ENCODE measurements at regions not wholly inside any gene's neighbourhood (a gene's known extent, or its start where the extent isn't known, plus 50 kb on each side); places are given as distances from the start of the nearest gene placed in this dataset.

- Histone ChIP-seq H3K4me3 (peak overlapping the region; percentile 14 to 37 (median 19)), H3K27ac (peak overlapping the region in 4 of 5 donors; percentile 1 to 63 (median 26))
- 4 to 37% (median 10%) methylated on average over 24 of the region's 24 CpGs for WGBS, 5 donors
These were observed 123.0 kb upstream of the FZD8 start for GRCh38 chr10:35765066-35765527.

GRCh38 chr10:35762311-35763030, 120.4 kb upstream of the FZD8 start:
- Histone ChIP-seq H3K36me3 (no peaks in the 10 kb centered on the region), H3K4me3 (no peak overlapping the region), H3K9me3 (peaks cover 0 to 6% (median 4%) of the 10 kb centered on the region in 4 donors), H3K27ac (no peak overlapping the region), H3K4me1 (peaks cover 0 to 5% (median 0%) of the 10 kb centered on the region in 4 donors), H3K27me3 (no peaks in the 10 kb centered on the region)
- 75 to 92% (median 83%) methylated on average over 6 of the region's 6 CpGs for WGBS, 5 donors
- DNase-seq, result no peak
- intact Hi-C loops (cut with DNase I; ENCODE audit: low total_unique reads), result no loop called here
- TF ChIP-seq EP300 (IDR thresholded peaks at IDR 0.05) (no peak), POLR2A (IDR thresholded peaks at IDR 0.05) (no peak), POLR2AphosphoS5 (IDR thresholded peaks at IDR 0.05) (no peak), CTCF (IDR thresholded peaks at IDR 0.05) (no peak)

More at GRCh38 chr10:35765066-35765527, 123.0 kb upstream of the FZD8 start:
- peak; percentile 36 to 62 for DNase-seq
- Histone ChIP-seq H3K4me1 (peaks cover 0 to 5% (median 0%) of the 10 kb centered on the region in 4 donors), H3K27me3 (no peaks in the 10 kb centered on the region), H3K9me3 (no peaks in the 10 kb centered on the region), H3K36me3 (no peaks in the 10 kb centered on the region)
- intact Hi-C loops (cut with DNase I; ENCODE audit: low total_unique reads), result no loop called here
- no peak for TF ChIP-seq POLR2AphosphoS5 (IDR thresholded peaks at IDR 0.05)
- TF ChIP-seq POLR2A (IDR thresholded peaks at IDR 0.05), result no peak
- no peak for TF ChIP-seq EP300 (IDR thresholded peaks at IDR 0.05)
- no peak for TF ChIP-seq CTCF (IDR thresholded peaks at IDR 0.05)

- Histone ChIP-seq H3K9me3 (peaks cover 0 to 6% (median 4%) of the 10 kb centered on the region in 4 donors), H3K36me3 (no peaks in the 10 kb centered on the region), H3K4me1 (no peaks in the 10 kb centered on the region), H3K27me3 (no peaks in the 10 kb centered on the region), H3K27ac (no peak overlapping the region), H3K4me3 (no peak overlapping the region)
- DNase-seq, result peak in 1 of 2 donors; percentile 57
- no peak for TF ChIP-seq POLR2A (IDR thresholded peaks at IDR 0.05)
- 80 to 88% (median 88%) methylated on average over 9 of the region's 9 CpGs for WGBS, 5 donors
- intact Hi-C loops (cut with DNase I; ENCODE audit: low total_unique reads), result no loop called here
These were observed 116.0 kb upstream of the FZD8 start for GRCh38 chr10:35758076-35758475.

- WGBS, 5 donors, result 81 to 90% (median 87%) methylated on average over 5 of the region's 5 CpGs
- no peaks in the 10 kb centered on the region for H3K36me3 ChIP-seq
These were observed 112.4 kb upstream of the FZD8 start for GRCh38 chr10:35754519-35754918.

More at GRCh38 chr10:35754519-35754918, 112.4 kb upstream of the FZD8 start:
- no peaks in the 10 kb centered on the region for H3K4me1 ChIP-seq
- peaks cover 0 to 6% (median 4%) of the 10 kb centered on the region in 4 donors for H3K9me3 ChIP-seq
- H3K27me3 ChIP-seq, result no peaks in the 10 kb centered on the region
- H3K27ac ChIP-seq, result no peak overlapping the region
- no peak overlapping the region for H3K4me3 ChIP-seq
- no peak for TF ChIP-seq CTCF (IDR thresholded peaks at IDR 0.05)
- no peak for TF ChIP-seq EP300 (IDR thresholded peaks at IDR 0.05)
- no peak for TF ChIP-seq POLR2A (IDR thresholded peaks at IDR 0.05)
- no peak for TF ChIP-seq POLR2AphosphoS5 (IDR thresholded peaks at IDR 0.05)
- DNase-seq, result no peak
- intact Hi-C loops (cut with DNase I; ENCODE audit: low total_unique reads), result no loop called here
